Trophoblast cell (in vitro differentiated cells and primary cell): ENCODE measurements at regions not wholly inside any gene's neighbourhood (a gene's known extent, or its start where the extent isn't known, plus 50 kb on each side); places are given as distances from the start of the nearest gene placed in this dataset.

ENCODE experiments used
- DNase-seq, 2 donors: peaks; one replicate each; pipeline ENCODE4 v3.0.0-alpha.2; 2016
- H2AFZ ChIP-seq: 2 replicates; pipeline ENCODE4 v1.6.1; 2013; ENCODE audit warnings: low read length, moderate library complexity, mild to moderate bottlenecking; ENCODE audit not compliant: insufficient read depth, poor library complexity
- H2AK5ac ChIP-seq: 2 replicates; pipeline ENCODE4 v1.6.1; 2013; ENCODE audit warnings: mild to moderate bottlenecking, low read length
- H2BK120ac ChIP-seq: 2 replicates; pipeline ENCODE4 v1.6.1; 2013; ENCODE audit warnings: low read length, mild to moderate bottlenecking, moderate library complexity; ENCODE audit not compliant: insufficient read depth, poor library complexity
- H2BK12ac ChIP-seq: 2 replicates; pipeline ENCODE4 v1.6.1; 2013; ENCODE audit warnings: mild to moderate bottlenecking, low read length, moderate library complexity
- H2BK5ac ChIP-seq: 2 replicates; pipeline ENCODE4 v1.6.1; 2013; ENCODE audit warnings: low read length, low read depth, moderate library complexity, mild to moderate bottlenecking; ENCODE audit not compliant: poor library complexity
- H3K14ac ChIP-seq: 2 replicates; pipeline ENCODE4 v1.6.1; 2013; ENCODE audit warnings: mild to moderate bottlenecking, low read length
- H3K18ac ChIP-seq: 2 replicates; pipeline ENCODE4 v1.6.1; 2013; ENCODE audit warnings: mild to moderate bottlenecking, low read length
- H3K23ac ChIP-seq: 2 replicates; pipeline ENCODE4 v1.6.1; 2013; ENCODE audit warnings: low read length
- H3K27ac ChIP-seq: 2 replicates; pipeline ENCODE4 v1.5.1; 2013; ENCODE audit warnings: low read depth, mild to moderate bottlenecking, inconsistent platforms, low read length, moderate library complexity
- H3K27me3 ChIP-seq: 2 replicates; pipeline ENCODE4 v1.6.1; 2013; ENCODE audit warnings: inconsistent platforms, mild to moderate bottlenecking, low read length, moderate library complexity; ENCODE audit not compliant: insufficient read depth
- H3K36me3 ChIP-seq, 2 experiments: 1 replicate in 1 of 2; 2 replicates in 1 of 2; pipeline ENCODE4 v1.6.1; 2013; ENCODE audit warnings: low read length in 2 of 2, mild to moderate bottlenecking in 2 of 2, moderate library complexity in 1 of 2; ENCODE audit not compliant: insufficient read depth in 2 of 2, control insufficient read depth in 1 of 2
- H3K4ac ChIP-seq: 2 replicates; pipeline ENCODE4 v1.6.1; 2013; ENCODE audit warnings: low read depth, mild to moderate bottlenecking, low read length, moderate library complexity
- H3K4me1 ChIP-seq, 2 experiments: 1 replicate in 1 of 2; 2 replicates in 1 of 2; pipeline ENCODE4 v1.6.1; 2013; ENCODE audit warnings: low read length in 2 of 2, mild to moderate bottlenecking in 2 of 2, moderate library complexity in 1 of 2; ENCODE audit not compliant: insufficient read depth in 2 of 2, control insufficient read depth in 1 of 2
- H3K4me2 ChIP-seq: 2 replicates; pipeline ENCODE4 v1.6.1; 2013; ENCODE audit warnings: inconsistent platforms, mild to moderate bottlenecking, low read length, moderate library complexity
- H3K4me3 ChIP-seq: 2 replicates; pipeline ENCODE4 v1.5.1; 2013; ENCODE audit warnings: mild to moderate bottlenecking, low read depth, low read length, inconsistent platforms
- H3K79me1 ChIP-seq: one replicate; pipeline ENCODE4 v1.6.1; 2013; ENCODE audit warnings: low read length
- H3K79me2 ChIP-seq: 2 replicates; pipeline ENCODE4 v1.6.1; 2013; ENCODE audit warnings: low read length, mild to moderate bottlenecking; ENCODE audit not compliant: control insufficient read depth, insufficient read depth, poor library complexity
- H3K9ac ChIP-seq: 2 replicates; pipeline ENCODE4 v1.6.1; 2013; ENCODE audit warnings: mild to moderate bottlenecking, low read length
- H3K9me3 ChIP-seq: 2 replicates; pipeline ENCODE4 v1.6.1; 2013; ENCODE audit warnings: low read depth, mild to moderate bottlenecking, control low read depth, inconsistent platforms, low read length; ENCODE audit not compliant: insufficient read depth
- H4K12ac ChIP-seq: 2 replicates; pipeline ENCODE4 v1.6.1; 2013; ENCODE audit warnings: low read depth, mild to moderate bottlenecking, low read length, moderate library complexity
- H4K8ac ChIP-seq: 2 replicates; pipeline ENCODE4 v1.6.1; 2013; ENCODE audit warnings: low read depth, mild to moderate bottlenecking, low read length, moderate library complexity
- H4K91ac ChIP-seq: one replicate; pipeline ENCODE4 v1.6.1; 2013; ENCODE audit warnings: low read depth, mild to moderate bottlenecking, low read length, moderate library complexity
- WGBS: extraction: QIAGEN DNeasy Blood & Tissue Kit; methylation state at CpG from one replicate; pipeline ENCODE4 v1.1.7; 2013; ENCODE audit warnings: missing lambda C conversion rate; ENCODE audit not compliant: insufficient read length, insufficient coverage; ENCODE audit errors: extremely low coverage; 5-methylcytosine and 5-hydroxymethylcytosine counted together

DNA sequence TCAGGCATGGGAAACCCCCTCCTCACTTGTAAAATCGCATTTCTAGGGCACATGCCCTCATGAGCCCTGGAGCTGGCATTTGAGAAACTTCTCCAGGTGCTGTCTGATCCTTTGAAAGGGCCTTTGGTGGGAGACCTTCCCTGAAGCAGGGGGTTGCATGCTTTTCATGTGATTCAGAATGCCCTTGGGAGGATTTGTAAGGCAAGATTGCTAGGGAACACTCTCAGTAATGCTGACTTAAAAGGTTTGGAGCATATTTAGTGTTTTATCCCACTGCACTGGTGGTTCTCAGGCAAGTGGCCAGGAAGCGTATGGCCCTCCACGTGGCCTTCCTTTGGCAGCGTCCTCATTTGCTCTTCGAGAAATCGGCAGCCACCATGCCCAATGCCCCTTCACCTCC is 164.1 kb downstream of the ARRDC4 start:
- Histone ChIP-seq H3K27me3 (no peaks in the 10 kb centered on the region), H2BK120ac (no peak overlapping the region), H2BK12ac (no peak overlapping the region), H4K12ac (no peak overlapping the region), H3K36me3 (no peaks in the 10 kb centered on the region), H2AFZ (no peak overlapping the region), H3K18ac (no peak overlapping the region), H3K79me2 (no peaks in the 10 kb centered on the region), H4K8ac (no peak overlapping the region), H3K4me2 (no peak overlapping the region), H4K91ac (no peak overlapping the region), H3K9ac (no peak overlapping the region), H3K4ac (no peak overlapping the region), H2AK5ac (no peak overlapping the region), H3K23ac (no peak overlapping the region), H3K4me3 (no peak overlapping the region), H3K79me1 (no peaks in the 10 kb centered on the region), H3K27ac (no peak overlapping the region), H2BK5ac (no peak overlapping the region), H3K14ac (no peak overlapping the region), H3K9me3 (no peaks in the 10 kb centered on the region), H3K4me1 (peaks cover 0 to 3% of the 10 kb centered on the region in 2 experiments)
- WGBS = no CpG with 5 or more reads among the region's 6 CpGs
- no peak for DNase-seq

- Histone ChIP-seq H3K9ac (no peak overlapping the region), H3K4me3 (no peak overlapping the region), H3K4ac (no peak overlapping the region), H3K18ac (no peak overlapping the region), H3K79me1 (no peaks in the 10 kb centered on the region), H2BK120ac (no peak overlapping the region), H2AFZ (no peak overlapping the region), H3K27ac (no peak overlapping the region), H3K36me3 (no peaks in the 10 kb centered on the region), H2BK5ac (no peak overlapping the region), H2AK5ac (no peak overlapping the region), H3K23ac (no peak overlapping the region), H2BK12ac (no peak overlapping the region), H4K12ac (no peak overlapping the region), H3K9me3 (peaks cover 2% of the 10 kb centered on the region), H3K4me2 (no peak overlapping the region), H3K79me2 (no peaks in the 10 kb centered on the region), H3K14ac (no peak overlapping the region), H4K91ac (no peak overlapping the region), H3K4me1 (peaks cover 0 to 3% of the 10 kb centered on the region in 2 experiments), H4K8ac (no peak overlapping the region), H3K27me3 (no peaks in the 10 kb centered on the region)
- WGBS = no CpG with 5 or more reads among the region's 8 CpGs
- DNase-seq = no peak
Measured at GRCh38 chr15:98126326-98127085, 166.0 kb downstream of the ARRDC4 start.

- no CpG with 5 or more reads among the region's 5 CpGs for WGBS
- Histone ChIP-seq H3K4me3 (no peak overlapping the region), H3K14ac (no peak overlapping the region), H2AK5ac (no peak overlapping the region), H4K8ac (no peak overlapping the region), H2BK12ac (no peak overlapping the region), H3K27me3 (no peaks in the 10 kb centered on the region), H3K4me1 (peaks cover 0 to 3% of the 10 kb centered on the region in 2 experiments), H3K9me3 (peaks cover 2% of the 10 kb centered on the region), H3K79me2 (no peaks in the 10 kb centered on the region), H2AFZ (no peak overlapping the region), H3K9ac (no peak overlapping the region), H3K18ac (no peak overlapping the region), H4K91ac (no peak overlapping the region), H3K27ac (no peak overlapping the region), H3K36me3 (no peaks in the 10 kb centered on the region), H3K79me1 (no peaks in the 10 kb centered on the region), H2BK5ac (no peak overlapping the region), H2BK120ac (no peak overlapping the region), H3K23ac (no peak overlapping the region), H3K4me2 (no peak overlapping the region), H3K4ac (no peak overlapping the region), H4K12ac (no peak overlapping the region)
- DNase-seq = no peak
Measured at GRCh38 chr15:98127586-98127985, 167.1 kb downstream of the ARRDC4 start.

GRCh38 chr15:98131924-98132323 is 171.4 kb downstream of the ARRDC4 start:
- no peaks in the 10 kb centered on the region for H3K79me2 ChIP-seq

More at GRCh38 chr15:98131924-98132323, 171.4 kb downstream of the ARRDC4 start:
- Histone ChIP-seq H3K9ac (no peak overlapping the region), H3K4ac (no peak overlapping the region), H3K27ac (no peak overlapping the region), H3K36me3 (no peaks in the 10 kb centered on the region), H3K9me3 (peaks cover 2% of the 10 kb centered on the region), H2AK5ac (no peak overlapping the region), H3K18ac (no peak overlapping the region), H4K12ac (no peak overlapping the region), H2BK5ac (no peak overlapping the region), H2AFZ (no peak overlapping the region), H3K4me3 (no peak overlapping the region), H4K91ac (no peak overlapping the region), H2BK12ac (no peak overlapping the region), H3K14ac (no peak overlapping the region), H3K4me2 (no peak overlapping the region), H3K4me1 (no peaks in the 10 kb centered on the region), H3K23ac (no peak overlapping the region), H4K8ac (no peak overlapping the region), H3K79me1 (no peaks in the 10 kb centered on the region), H3K27me3 (no peaks in the 10 kb centered on the region), H2BK120ac (no peak overlapping the region)
- no peak for DNase-seq
- no CpG with 5 or more reads among the region's 4 CpGs for WGBS
